GM10266 (cell line): ENCODE measurements at regions not wholly inside any gene's neighbourhood (a gene's known extent, or its start where the extent isn't known, plus 50 kb on each side); places are given as distances from the start of the nearest gene placed in this dataset.
"Not testable (repeated sequence)": the region's sequence is repeated elsewhere in the genome, so short reads cannot be mapped to it uniquely, and the experiment has no call there.

ENCODE experiments used
- DNase-seq: peaks from one replicate; pipeline ENCODE4 v3.0.0; 2012; ENCODE audit errors: extremely low spot score
- TF ChIP-seq, protein P1 (sequence below): IDR thresholded peaks from 2 replicates; pipeline ENCODE4 v1.5.1; 2012; ENCODE audit warnings: mild to moderate bottlenecking, low read depth; ENCODE audit not compliant: control insufficient read depth, insufficient read depth; ENCODE audit errors: missing control alignments

DNA sequence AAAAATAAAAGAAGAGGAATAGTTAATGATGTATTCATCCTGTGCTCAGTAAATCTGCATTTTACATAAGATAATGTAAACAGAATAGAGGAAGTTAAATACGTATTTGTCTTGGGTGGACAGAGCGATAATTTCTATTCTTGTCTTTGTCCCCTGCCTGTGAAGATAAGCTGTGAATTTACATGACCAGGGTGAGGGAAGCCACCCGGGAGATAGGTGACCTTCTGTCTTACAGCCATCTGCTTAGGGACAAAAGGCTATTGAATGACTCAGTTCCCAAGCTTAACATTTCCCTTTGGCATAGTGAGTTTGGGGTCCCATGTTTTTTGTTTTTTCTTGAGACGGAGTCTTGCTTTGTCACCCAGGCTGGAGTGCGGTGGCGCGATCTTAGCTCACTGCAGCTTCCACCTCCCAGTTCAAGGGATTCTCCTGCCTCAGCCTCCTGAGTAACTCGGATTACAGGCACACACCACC is 88.7 kb upstream of the KCTD7 start:
- TF ChIP-seq, protein P1, sequence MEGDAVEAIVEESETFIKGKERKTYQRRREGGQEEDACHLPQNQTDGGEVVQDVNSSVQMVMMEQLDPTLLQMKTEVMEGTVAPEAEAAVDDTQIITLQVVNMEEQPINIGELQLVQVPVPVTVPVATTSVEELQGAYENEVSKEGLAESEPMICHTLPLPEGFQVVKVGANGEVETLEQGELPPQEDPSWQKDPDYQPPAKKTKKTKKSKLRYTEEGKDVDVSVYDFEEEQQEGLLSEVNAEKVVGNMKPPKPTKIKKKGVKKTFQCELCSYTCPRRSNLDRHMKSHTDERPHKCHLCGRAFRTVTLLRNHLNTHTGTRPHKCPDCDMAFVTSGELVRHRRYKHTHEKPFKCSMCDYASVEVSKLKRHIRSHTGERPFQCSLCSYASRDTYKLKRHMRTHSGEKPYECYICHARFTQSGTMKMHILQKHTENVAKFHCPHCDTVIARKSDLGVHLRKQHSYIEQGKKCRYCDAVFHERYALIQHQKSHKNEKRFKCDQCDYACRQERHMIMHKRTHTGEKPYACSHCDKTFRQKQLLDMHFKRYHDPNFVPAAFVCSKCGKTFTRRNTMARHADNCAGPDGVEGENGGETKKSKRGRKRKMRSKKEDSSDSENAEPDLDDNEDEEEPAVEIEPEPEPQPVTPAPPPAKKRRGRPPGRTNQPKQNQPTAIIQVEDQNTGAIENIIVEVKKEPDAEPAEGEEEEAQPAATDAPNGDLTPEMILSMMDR, result no peak
- no peak for DNase-seq

DNA sequence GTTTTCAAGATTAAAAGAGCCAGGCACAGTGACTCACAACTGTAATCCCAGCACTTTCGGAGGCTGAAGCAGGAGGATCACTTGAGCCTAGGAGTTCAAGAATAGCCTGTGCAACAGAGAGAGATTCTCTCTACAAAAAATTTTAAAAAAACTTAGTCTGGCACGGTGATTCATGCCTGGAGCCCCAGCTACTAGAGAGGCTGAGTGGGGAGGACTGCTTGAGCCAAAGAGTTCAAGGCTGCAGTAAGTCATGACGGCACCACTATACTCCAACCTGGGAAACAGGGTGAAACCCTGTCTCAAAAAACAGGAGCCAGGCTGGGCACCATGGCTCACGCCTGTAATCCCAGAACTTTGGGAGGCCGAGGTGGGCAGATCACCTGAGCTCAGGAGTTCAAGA is 86.6 kb upstream of the KCTD7 start:
- no peak for DNase-seq
- TF ChIP-seq, protein P1, result no peak

DNA sequence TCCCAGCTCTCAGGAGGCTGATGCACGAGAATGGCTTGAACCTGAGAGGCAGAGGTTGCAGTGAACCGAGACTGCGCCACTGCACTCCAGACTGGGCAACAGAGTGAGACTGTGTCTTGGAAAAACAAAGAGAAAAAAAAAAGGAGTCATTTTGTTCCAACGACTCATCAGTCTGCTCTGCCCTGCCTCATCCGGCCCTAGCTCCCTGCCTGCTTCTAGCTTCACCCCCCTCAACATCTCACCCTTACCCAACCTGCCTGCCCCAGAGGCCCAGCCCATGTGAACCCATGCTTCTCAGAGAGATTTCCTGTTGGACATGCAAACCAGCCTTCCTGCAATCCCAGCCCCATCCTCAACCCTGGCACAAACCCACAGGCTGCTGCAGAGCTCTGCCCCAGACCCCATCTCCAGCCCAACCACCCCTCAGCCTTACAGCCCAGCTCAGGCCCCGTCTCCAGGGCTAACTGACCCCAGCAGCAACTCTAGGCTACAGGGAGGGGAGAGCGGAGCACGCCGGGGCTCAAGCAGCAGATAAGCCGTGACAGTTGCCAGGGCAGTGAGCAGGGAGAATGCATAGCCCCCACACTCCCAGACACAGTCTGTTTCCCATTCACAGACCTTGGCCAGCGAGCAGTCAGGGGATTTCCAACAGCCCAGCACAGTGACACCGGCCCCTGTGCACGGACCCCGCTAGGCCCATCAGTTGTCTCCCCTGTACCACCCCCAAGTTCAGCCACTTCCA is 86.0 kb upstream of the KCTD7 start:
- TF ChIP-seq, protein P1, result no peak
- DNase-seq, result no peak

DNA sequence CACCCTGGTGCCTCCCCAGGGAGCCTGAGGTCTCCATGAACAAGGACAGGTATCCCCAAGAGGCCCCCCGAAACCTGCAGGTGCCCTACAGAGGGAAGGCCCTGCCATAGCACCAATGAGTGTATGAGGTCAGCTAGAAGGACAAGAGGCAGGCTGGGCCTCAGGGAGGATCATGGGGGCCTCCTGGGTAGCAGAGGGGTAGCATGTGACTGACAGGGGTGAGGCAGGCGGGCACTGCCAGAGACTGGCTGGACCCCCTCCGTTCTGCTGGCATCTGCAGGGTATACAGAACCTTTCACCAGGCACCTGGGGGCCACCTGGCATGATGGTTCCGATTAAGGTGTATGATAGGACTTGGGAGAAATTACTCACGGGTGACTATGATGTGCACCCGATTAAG is 79.2 kb upstream of the KCTD7 start:
- no peak for DNase-seq
- TF ChIP-seq, protein P1, result no peak

DNA sequence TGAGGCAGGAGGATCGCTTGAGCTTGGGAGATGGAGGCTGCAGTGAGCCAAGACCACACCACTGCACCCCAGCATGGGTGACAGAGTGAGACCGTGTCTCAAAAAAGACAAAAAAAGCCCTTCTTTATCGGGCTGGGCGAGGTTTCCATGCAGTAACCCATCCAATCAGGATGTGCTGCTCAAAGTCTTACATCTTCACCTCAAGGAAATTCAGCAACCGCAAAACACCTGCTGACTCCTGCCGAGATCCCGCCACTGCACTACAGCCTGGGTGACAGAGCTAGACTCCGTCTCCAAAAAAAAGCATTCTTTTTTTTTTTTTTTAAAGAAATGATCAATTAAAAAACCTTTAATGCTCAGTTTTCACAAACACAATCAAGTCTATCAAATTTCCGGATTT is 75.7 kb upstream of the KCTD7 start:
- TF ChIP-seq, protein P1, result no peak
- DNase-seq, result no peak

DNA sequence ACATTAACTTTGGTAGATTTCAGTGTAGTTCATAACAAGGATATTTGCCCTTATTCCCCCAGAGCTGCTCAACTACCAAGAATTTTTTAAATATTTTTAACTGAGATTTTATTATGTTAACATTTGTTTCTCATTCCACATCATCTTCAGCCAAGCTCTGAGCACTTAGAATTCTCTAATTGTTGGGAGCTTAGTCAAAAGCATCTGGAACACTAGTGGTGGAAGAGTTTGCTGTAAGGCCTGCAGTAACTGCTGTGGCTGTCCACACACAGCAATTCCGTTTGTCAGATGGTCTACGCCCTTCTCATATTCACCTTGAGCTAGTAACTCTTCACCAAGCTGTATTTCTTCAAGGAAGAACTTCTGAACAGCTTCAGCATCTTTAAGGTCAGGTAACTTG is 75.0 kb upstream of the KCTD7 start:
- not testable (repeated sequence) for DNase-seq

DNA sequence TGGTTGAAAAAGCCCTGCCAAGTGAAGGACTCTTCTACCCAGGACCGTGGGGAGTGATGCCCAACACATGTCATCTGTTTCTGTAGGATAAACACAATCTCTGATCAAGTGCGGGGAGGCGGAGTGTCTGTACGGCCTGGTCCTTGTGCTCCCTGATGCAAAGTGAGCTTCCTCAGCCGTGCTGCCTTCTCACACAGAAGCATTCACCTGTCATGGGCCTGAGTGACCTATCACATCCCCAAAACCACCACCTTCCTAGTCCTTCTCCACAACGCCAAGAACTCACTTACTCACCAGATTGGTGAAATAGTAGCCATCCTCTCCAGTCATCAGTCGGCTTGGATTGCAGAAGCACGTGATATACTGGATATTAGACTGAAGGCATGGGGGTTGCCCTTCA is 74.4 kb upstream of the KCTD7 start:
- not testable (repeated sequence) for DNase-seq

DNA sequence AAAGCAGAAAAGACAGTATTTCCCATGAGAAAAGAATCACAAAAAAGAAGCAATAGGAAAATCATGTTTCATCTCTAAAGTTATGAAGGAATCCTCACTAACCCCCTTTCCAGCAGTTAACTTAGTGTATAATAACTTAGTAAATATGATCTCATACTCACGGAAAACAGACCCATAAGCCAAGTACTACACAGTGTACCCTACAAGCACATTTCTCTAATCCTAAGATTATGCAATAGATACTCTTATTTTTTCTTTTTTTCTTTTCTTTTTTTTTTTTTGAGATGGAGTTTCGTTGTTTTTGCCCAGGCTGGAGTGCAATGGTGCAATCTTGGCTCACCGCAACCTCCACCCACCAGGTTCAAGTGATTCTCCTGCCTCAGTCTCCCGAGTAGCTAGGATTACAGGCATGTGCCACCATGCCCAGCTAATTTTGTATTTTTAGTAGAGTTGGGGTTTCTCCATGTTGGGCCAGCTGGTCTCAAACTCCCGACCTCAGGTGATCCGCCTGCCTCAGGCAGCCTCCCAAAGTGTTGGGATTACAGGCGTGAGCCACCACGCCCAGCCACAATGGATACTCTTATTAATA is 73.7 kb upstream of the KCTD7 start:
- DNase-seq, result not testable (repeated sequence)

DNA sequence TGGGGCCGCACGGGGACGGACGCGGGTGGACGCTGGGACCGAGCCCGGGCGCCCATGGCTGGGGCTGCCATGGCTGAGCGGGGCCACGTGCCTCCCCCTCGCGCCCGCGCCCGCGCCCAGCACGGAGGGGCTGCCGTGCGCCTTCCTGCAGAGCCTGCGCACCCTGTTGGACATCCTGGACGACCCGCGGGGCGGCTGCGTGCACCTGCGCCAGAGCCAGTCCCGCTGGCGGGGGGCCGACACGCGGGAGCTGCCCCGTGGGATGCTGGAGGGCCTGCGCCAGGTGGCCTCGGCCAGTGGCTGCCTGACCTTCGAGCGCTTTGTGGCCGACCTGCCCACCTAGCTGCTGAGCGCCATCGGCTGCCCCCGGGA is 72.5 kb upstream of the KCTD7 start:
- DNase-seq, result no peak
- TF ChIP-seq, protein P1, result no peak
